Mesothelial cell of epicardium (in vitro differentiated cells): ENCODE measurements at regions not wholly inside any gene's neighbourhood (a gene's known extent, or its start where the extent isn't known, plus 50 kb on each side); places are given as distances from the start of the nearest gene placed in this dataset.

ENCODE experiments used
- DNase-seq, 2 experiments: peaks; one replicate each; pipeline ENCODE4 v3.0.0; 2021; ENCODE audit warnings: low spot score in 2 of 2; ENCODE audit not compliant: unreplicated experiment in 2 of 2
- H3K27ac Mint-ChIP-seq: 2 replicates; pipeline ENCODE4 v1.8.0; 2021; ENCODE audit warnings: mixed read lengths
- H3K27me3 Mint-ChIP-seq: 2 replicates; pipeline ENCODE4 v1.8.0; 2021; ENCODE audit warnings: low read depth, mixed read lengths
- H3K36me3 Mint-ChIP-seq: 2 replicates; pipeline ENCODE4 v1.8.0; 2021; ENCODE audit warnings: mixed read lengths
- H3K4me1 Mint-ChIP-seq: 2 replicates; pipeline ENCODE4 v1.8.0; 2021; ENCODE audit warnings: mixed read lengths
- H3K4me3 Mint-ChIP-seq: 2 replicates; pipeline ENCODE4 v1.8.0; 2021; ENCODE audit warnings: mild to moderate bottlenecking, moderate library complexity, mixed read lengths
- H3K9me3 Mint-ChIP-seq: 2 replicates; pipeline ENCODE4 v1.8.0; 2021; ENCODE audit warnings: mixed read lengths
- TF ChIP-seq, protein P1 (sequence below): fragments of 200-600 bp; sonication (generic); IDR thresholded peaks from one replicate; pipeline ENCODE4 v1.5.0; 2021; ENCODE audit warnings: antibody characterized with exemption; ENCODE audit not compliant: unreplicated experiment

DNA sequence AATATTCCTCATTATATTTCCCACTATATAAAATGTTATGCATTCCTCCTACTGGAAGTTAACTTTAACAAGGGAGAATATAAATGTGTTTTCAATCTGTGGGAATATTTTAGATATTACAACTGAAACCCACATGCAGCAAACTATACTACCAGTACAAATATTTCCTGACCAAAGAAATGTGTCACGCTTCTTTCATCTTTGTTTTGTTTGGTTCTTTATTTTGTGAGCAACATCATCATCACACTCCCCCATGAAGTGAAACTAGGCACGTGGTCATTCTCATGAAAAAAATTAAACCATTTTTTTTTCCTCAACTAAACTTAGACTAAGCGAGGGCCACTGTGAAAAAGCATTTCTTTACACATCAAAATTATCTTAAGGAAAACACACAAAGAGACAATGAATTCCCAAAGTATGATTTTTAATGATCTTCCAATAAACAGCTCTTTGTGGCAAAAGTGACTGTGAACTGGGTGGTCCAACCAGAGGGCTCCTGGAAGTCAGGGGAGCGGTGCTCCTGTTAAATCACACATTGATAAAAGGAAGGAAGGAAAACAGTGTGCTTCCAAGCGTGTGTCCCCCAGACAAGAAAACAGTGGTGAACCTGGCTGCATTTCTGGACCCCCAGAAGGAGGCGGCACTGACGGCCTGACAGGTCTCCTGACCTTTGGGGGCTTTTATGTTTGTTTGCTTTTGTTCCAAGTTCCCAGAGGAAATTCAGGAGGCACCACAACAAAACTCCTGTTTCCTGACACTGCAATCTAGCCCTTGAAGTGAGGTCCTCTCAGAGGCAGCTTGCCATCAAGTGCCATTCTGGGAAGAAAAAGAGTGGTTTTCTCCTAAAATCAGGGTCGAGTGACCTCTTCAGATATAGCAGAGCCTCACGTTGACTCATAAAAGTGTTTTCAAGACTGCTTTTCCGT is 166.8 kb upstream of the FOXQ1 start:
- H3K4me3 Mint-ChIP-seq = no peak overlapping the region

DNA sequence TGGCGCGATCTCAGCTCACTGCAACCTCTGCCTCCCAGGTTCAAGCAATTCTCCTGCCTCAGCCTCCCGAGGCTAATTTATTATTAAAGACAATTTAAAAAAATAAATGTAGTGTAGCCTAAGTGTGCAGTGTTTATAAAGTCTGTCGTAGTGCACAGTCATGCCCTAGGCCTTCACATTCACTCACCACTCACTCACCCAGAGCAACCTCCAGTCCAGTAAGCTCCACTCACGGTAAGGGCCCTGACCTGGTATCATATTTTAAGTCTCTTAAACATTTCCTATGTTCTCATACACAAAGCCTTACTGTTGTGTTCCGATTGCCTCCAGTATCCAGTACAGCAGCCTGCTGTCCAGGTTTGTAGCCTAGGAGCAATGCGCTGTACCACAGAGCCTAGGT is 168.2 kb upstream of the FOXQ1 start:
- Mint-ChIP-seq H3K9me3 (peaks cover 15% of the 10 kb centered on the region), H3K4me1 (peaks cover 4% of the 10 kb centered on the region), H3K27me3 (peaks cover 51% of the 10 kb centered on the region), H3K36me3 (no peaks in the 10 kb centered on the region), H3K4me3 (no peak overlapping the region), H3K27ac (no peak overlapping the region)
- TF ChIP-seq, protein P1, sequence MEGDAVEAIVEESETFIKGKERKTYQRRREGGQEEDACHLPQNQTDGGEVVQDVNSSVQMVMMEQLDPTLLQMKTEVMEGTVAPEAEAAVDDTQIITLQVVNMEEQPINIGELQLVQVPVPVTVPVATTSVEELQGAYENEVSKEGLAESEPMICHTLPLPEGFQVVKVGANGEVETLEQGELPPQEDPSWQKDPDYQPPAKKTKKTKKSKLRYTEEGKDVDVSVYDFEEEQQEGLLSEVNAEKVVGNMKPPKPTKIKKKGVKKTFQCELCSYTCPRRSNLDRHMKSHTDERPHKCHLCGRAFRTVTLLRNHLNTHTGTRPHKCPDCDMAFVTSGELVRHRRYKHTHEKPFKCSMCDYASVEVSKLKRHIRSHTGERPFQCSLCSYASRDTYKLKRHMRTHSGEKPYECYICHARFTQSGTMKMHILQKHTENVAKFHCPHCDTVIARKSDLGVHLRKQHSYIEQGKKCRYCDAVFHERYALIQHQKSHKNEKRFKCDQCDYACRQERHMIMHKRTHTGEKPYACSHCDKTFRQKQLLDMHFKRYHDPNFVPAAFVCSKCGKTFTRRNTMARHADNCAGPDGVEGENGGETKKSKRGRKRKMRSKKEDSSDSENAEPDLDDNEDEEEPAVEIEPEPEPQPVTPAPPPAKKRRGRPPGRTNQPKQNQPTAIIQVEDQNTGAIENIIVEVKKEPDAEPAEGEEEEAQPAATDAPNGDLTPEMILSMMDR = no peak
- DNase-seq = no peak

More for the DNA sequence above, 166.8 kb upstream of the FOXQ1 start:
- H3K4me1 Mint-ChIP-seq = peaks cover 4% of the 10 kb centered on the region
- DNase-seq = no peak
- no peak overlapping the region for H3K27ac Mint-ChIP-seq
- H3K36me3 Mint-ChIP-seq = no peaks in the 10 kb centered on the region
- TF ChIP-seq, protein P1 = no peak
- peaks cover 63% of the 10 kb centered on the region for H3K27me3 Mint-ChIP-seq
- peaks cover under 1% of the 10 kb centered on the region for H3K9me3 Mint-ChIP-seq

DNA sequence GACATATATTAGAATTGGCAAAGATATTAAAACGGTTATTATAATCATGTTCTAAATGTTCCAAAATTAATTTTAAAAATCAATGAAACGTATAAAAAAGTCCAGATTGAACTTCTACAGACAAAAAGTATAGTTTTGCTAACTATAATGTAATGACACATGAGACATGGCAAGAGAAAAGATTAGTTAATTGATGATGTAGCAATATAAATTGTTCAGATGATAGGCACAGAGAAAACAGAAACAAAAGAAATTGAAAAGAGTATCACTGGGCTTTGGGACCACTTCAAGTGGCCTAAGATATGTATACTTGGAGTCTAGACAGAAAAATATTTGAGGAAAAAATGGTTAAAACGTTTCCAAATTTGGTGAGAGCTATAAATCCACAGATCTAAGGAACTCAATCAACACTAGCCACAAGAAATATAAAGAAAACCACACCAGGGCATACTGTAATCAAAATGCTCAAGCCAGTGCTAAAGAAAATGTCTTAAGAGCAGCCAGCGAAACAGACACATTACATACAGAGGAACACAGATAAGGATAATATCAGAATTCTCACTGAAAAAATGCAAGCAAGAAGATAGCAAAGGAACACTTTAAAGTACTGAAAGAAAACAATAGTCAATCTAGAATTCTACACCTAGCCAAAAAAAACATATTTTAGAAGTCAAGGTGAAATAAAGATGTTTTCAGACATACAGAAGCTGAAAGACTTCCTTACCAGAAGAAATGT is 172.6 kb upstream of the FOXQ1 start:
- H3K4me3 Mint-ChIP-seq = no peak overlapping the region
- peaks cover 20% of the 10 kb centered on the region for H3K9me3 Mint-ChIP-seq
- no peaks in the 10 kb centered on the region for H3K36me3 Mint-ChIP-seq
- DNase-seq = no peak
- peaks cover 4% of the 10 kb centered on the region for H3K4me1 Mint-ChIP-seq
- H3K27me3 Mint-ChIP-seq = peaks cover 24% of the 10 kb centered on the region
- TF ChIP-seq, protein P1 = no peak
- H3K27ac Mint-ChIP-seq = no peak overlapping the region

DNA sequence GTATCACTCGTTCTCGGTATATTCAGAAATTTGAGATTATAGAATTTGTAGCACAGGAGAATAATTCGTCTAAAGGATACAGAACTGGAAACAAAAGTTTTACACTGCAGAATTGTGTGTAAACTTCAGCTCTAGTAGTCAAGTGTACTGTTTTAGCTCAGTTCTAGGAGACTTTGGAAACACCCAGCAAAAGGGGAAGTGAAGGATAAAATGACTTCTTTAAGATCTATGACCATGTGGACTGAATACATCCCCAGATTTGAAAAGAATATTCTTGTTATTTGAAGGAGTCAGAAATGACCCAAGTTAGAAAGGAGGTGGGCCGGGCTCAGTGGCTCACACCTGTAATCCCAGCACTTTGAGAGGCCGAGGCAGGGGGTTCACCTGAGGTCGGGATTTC is 174.0 kb upstream of the FOXQ1 start:
- Mint-ChIP-seq H3K4me3 (no peak overlapping the region), H3K36me3 (no peaks in the 10 kb centered on the region), H3K27ac (no peak overlapping the region), H3K27me3 (peaks cover 29% of the 10 kb centered on the region), H3K4me1 (peaks cover 4% of the 10 kb centered on the region), H3K9me3 (peaks cover 20% of the 10 kb centered on the region)
- TF ChIP-seq, protein P1 = no peak
- DNase-seq = no peak

DNA sequence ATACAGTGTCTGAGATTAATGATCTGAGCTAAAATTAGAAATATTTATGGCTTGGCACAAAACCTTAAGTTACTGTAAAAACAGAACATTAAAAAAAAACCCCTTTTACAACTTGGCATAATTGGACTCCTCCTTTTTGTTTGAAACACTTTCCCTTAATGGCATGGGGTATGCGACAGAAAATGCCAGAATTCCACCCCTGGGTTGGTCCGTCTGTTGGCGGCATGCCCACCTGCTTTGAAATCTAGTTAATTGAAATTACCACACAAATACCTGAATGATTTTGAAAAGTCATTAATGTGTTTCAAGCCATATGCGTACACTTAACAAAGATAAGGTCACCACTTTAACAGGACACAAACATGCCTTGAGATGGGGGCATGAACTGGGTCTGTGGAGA is 175.1 kb upstream of the FOXQ1 start:
- H3K36me3 Mint-ChIP-seq = no peaks in the 10 kb centered on the region
- TF ChIP-seq, protein P1 = no peak
- H3K4me1 Mint-ChIP-seq = peaks cover 4% of the 10 kb centered on the region

More for the DNA sequence above, 175.1 kb upstream of the FOXQ1 start:
- peaks cover 23% of the 10 kb centered on the region for H3K27me3 Mint-ChIP-seq
- no peak overlapping the region for H3K4me3 Mint-ChIP-seq
- H3K9me3 Mint-ChIP-seq = peaks cover 20% of the 10 kb centered on the region
- no peak overlapping the region for H3K27ac Mint-ChIP-seq
- DNase-seq = no peak
